ENCODE measurements at regions not wholly inside any gene's neighbourhood (a gene's known extent, or its start where the extent isn't known, plus 50 kb on each side); places are given as distances from the start of the nearest gene placed in this dataset.

- H3K9me2 ChIP-seq (ENCODE audit: insufficient read depth, low read length) = no peaks in the 10 kb centered on the region
- BruUV-seq (replicated peaks) = no TSS peak
- H3K4me3 ChIP-seq (ENCODE audit: low read depth, low read length, poor library complexity, severe bottlenecking) = no peak overlapping the region
- TF ChIP-seq CTCF (conservative IDR thresholded peaks at IDR 0.05; ENCODE audit: low read length) (no peak), EZH2phosphoT487 (IDR thresholded peaks at IDR 0.05; ENCODE audit: borderline replicate concordance, low read depth, low read length) (no peak)
- ChIA-PET CTCF (ENCODE audit: unreplicated experiment) (no interaction called here), POLR2A (no interaction called here)
- DNase-seq (ENCODE audit: low spot score) = no peak
- intact Hi-C loops (cut with micrococcal nuclease; ENCODE audit: unreplicated experiment) = no loop called here
- no peaks in the 10 kb centered on the region for H3K36me3 ChIP-seq (ENCODE audit: insufficient read depth, low read length)
- no peak overlapping the region for H3K4me2 ChIP-seq (ENCODE audit: low read length)
- no peaks in the 10 kb centered on the region for H4K20me1 ChIP-seq (ENCODE audit: insufficient read depth, low read length)
- H3K79me2 ChIP-seq (ENCODE audit: insufficient read depth, low read depth, low read length) = no peaks in the 10 kb centered on the region
- H3K27ac ChIP-seq (ENCODE audit: low read depth, low read length, poor library complexity, severe bottlenecking) = no peak overlapping the region
- H3K4me1 ChIP-seq (ENCODE audit: insufficient read depth, low read length, poor library complexity, severe bottlenecking) = no peaks in the 10 kb centered on the region
- H2AFZ ChIP-seq (ENCODE audit: low read length) = no peak overlapping the region
- no peaks in the 10 kb centered on the region for H3K9me3 ChIP-seq (ENCODE audit: low read length)
Observed at GRCh38 chr4:34091451-34091850, 2152.9 kb downstream of the ARAP2 start.

- Histone ChIP-seq H3K9me2 (ENCODE audit: insufficient read depth, low read length) (no peaks in the 10 kb centered on the region), H3K4me2 (ENCODE audit: low read length) (no peak overlapping the region), H3K79me2 (ENCODE audit: insufficient read depth, low read depth, low read length) (no peaks in the 10 kb centered on the region), H2AFZ (ENCODE audit: low read length) (no peak overlapping the region), H4K20me1 (ENCODE audit: insufficient read depth, low read length) (no peaks in the 10 kb centered on the region), H3K9me3 (ENCODE audit: low read length) (no peaks in the 10 kb centered on the region), H3K4me3 (ENCODE audit: low read depth, low read length, poor library complexity, severe bottlenecking) (no peak overlapping the region), H3K4me1 (ENCODE audit: insufficient read depth, low read length, poor library complexity, severe bottlenecking) (no peaks in the 10 kb centered on the region), H3K36me3 (ENCODE audit: insufficient read depth, low read length) (no peaks in the 10 kb centered on the region), H3K27ac (ENCODE audit: low read depth, low read length, poor library complexity, severe bottlenecking) (no peak overlapping the region)
- TF ChIP-seq EZH2phosphoT487 (IDR thresholded peaks at IDR 0.05; ENCODE audit: borderline replicate concordance, low read depth, low read length) = no peak
- no peak for TF ChIP-seq CTCF (conservative IDR thresholded peaks at IDR 0.05; ENCODE audit: low read length)
- intact Hi-C loops (cut with micrococcal nuclease; ENCODE audit: unreplicated experiment) = no loop called here
- BruUV-seq (replicated peaks) = no TSS peak
- DNase-seq (ENCODE audit: low spot score) = no peak
- POLR2A ChIA-PET = no interaction called here
- CTCF ChIA-PET (ENCODE audit: unreplicated experiment) = no interaction called here
Observed at GRCh38 chr4:34094114-34094513, 2150.2 kb downstream of the ARAP2 start.

- intact Hi-C loops (cut with micrococcal nuclease; ENCODE audit: unreplicated experiment) = no loop called here
- no peaks in the 10 kb centered on the region for H4K20me1 ChIP-seq (ENCODE audit: insufficient read depth, low read length)
Observed at GRCh38 chr4:34105311-34105710, 2139.0 kb downstream of the ARAP2 start.

More at GRCh38 chr4:34105311-34105710, 2139.0 kb downstream of the ARAP2 start:
- TF ChIP-seq CTCF (conservative IDR thresholded peaks at IDR 0.05; ENCODE audit: low read length) (no peak), EZH2phosphoT487 (IDR thresholded peaks at IDR 0.05; ENCODE audit: borderline replicate concordance, low read depth, low read length) (no peak)
- no TSS peak for BruUV-seq (replicated peaks)
- no peaks in the 10 kb centered on the region for H3K79me2 ChIP-seq (ENCODE audit: insufficient read depth, low read depth, low read length)
- H3K4me2 ChIP-seq (ENCODE audit: low read length) = no peak overlapping the region
- no peak overlapping the region for H3K4me3 ChIP-seq (ENCODE audit: low read depth, low read length, poor library complexity, severe bottlenecking)
- H3K36me3 ChIP-seq (ENCODE audit: insufficient read depth, low read length) = no peaks in the 10 kb centered on the region
- POLR2A ChIA-PET = no interaction called here
- H3K9me3 ChIP-seq (ENCODE audit: low read length) = no peaks in the 10 kb centered on the region
- H3K9me2 ChIP-seq (ENCODE audit: insufficient read depth, low read length) = no peaks in the 10 kb centered on the region
- no peak overlapping the region for H3K27ac ChIP-seq (ENCODE audit: low read depth, low read length, poor library complexity, severe bottlenecking)
- no peaks in the 10 kb centered on the region for H3K4me1 ChIP-seq (ENCODE audit: insufficient read depth, low read length, poor library complexity, severe bottlenecking)
- CTCF ChIA-PET (ENCODE audit: unreplicated experiment) = no interaction called here
- no peak for DNase-seq (ENCODE audit: low spot score)
- no peak overlapping the region for H2AFZ ChIP-seq (ENCODE audit: low read length)
